Karpas-422 (cell line): ENCODE measurements at regions not wholly inside any gene's neighbourhood (a gene's known extent, or its start where the extent isn't known, plus 50 kb on each side); places are given as distances from the start of the nearest gene placed in this dataset.

Source experiments
- DNase-seq: peaks from one replicate; pipeline ENCODE4 v3.0.0-alpha.2; 2015
- H2AFZ ChIP-seq: fragments of 200-600 bp; sonication (generic); 2 replicates; pipeline ENCODE4 v1.6.1; 2014; ENCODE audit warnings: antibody characterized with exemption, low read length, mixed read lengths
- H3K27ac ChIP-seq: fragments of 200-600 bp; sonication (generic); 2 replicates; pipeline ENCODE4 v1.5.1; 2014; ENCODE audit warnings: mild to moderate bottlenecking, low read length, moderate library complexity
- H3K27me3 ChIP-seq: fragments of 200-600 bp; sonication (generic); 2 replicates; pipeline ENCODE4 v1.6.1; 2014; ENCODE audit warnings: low read length, mixed read lengths
- H3K36me3 ChIP-seq: fragments of 200-600 bp; sonication (generic); 2 replicates; pipeline ENCODE4 v1.6.1; 2014; ENCODE audit warnings: low read length, mixed read lengths; ENCODE audit not compliant: insufficient read depth
- H3K4me1 ChIP-seq: fragments of 200-600 bp; sonication (generic); 2 replicates; pipeline ENCODE4 v1.6.1; 2014; ENCODE audit warnings: mild to moderate bottlenecking, low read length, mixed read lengths
- H3K4me2 ChIP-seq: fragments of 200-600 bp; sonication (generic); 2 replicates; pipeline ENCODE4 v1.6.1; 2014; ENCODE audit warnings: low read length, low read depth, mild to moderate bottlenecking; ENCODE audit not compliant: poor library complexity, severe bottlenecking
- H3K4me3 ChIP-seq: fragments of 200-600 bp; sonication (generic); 2 replicates; pipeline ENCODE4 v1.5.1; 2014; ENCODE audit warnings: mild to moderate bottlenecking, antibody characterized with exemption, low read length, mixed read lengths
- H3K79me2 ChIP-seq: fragments of 200-600 bp; sonication (generic); 2 replicates; pipeline ENCODE4 v1.6.1; 2014; ENCODE audit warnings: mild to moderate bottlenecking, low read length, mixed read lengths
- H3K9ac ChIP-seq: fragments of 200-600 bp; sonication (generic); 2 replicates; pipeline ENCODE4 v1.6.0; 2014; ENCODE audit warnings: low read length
- H3K9me2 ChIP-seq: fragments of 200-600 bp; sonication (generic), shearing (Covaris generic); replicated peaks from 2 replicates; pipeline ENCODE4 v1.6.0; 2014; ENCODE audit warnings: mild to moderate bottlenecking, low read length, moderate library complexity; ENCODE audit not compliant: insufficient read depth
- H3K9me3 ChIP-seq: fragments of 300-700, 200-600 bp; sonication (generic); 2 replicates; pipeline ENCODE4 v1.6.1; 2014; ENCODE audit warnings: low read length, mixed read lengths
- H4K20me1 ChIP-seq: fragments of 200-600 bp; sonication (generic); 2 replicates; pipeline ENCODE4 v1.6.1; 2014; ENCODE audit warnings: mild to moderate bottlenecking, antibody characterized with exemption, low read length, low read depth; ENCODE audit not compliant: insufficient read depth

DNA sequence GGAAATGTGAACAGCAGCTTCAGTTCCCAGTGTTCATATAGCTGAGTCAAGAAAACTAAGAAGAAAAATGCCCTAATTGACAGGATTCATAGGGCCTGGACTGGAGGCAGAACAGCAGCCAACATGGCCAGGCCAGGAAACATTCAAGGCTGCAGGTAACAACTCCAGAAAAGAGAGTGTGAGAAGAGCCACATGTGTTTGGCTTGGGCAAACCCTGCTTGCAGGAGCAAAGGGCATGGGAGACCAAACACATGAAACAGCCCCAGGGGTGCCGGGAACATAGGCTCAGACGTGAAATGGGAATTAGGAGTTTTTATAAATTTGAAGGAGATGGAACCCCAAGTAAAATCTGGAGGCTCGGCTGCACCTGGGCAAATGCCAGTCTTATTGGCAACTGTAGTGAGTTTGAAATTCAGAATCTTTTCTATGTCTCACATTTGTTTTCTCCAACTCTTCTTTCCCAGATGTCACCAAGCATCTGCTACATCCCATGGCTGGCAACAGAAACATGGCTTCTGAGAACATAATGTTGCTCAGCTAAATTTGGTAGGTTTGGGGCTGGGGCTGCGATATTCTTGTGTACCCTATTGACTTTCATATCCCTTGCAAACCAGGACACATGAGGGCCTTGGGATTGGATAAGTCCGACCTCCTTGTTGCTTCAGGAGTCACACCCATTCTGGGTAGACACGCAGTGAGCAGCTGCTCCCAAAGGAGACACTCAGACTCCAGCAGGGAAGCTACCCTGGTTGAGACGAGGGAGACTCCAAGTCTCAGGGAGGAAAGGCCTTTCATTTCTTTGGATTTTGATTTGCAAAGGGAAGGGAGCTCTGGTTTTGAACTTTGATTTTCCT lies 98.9 kb upstream of the CLSTN2 start:
- Histone ChIP-seq H2AFZ (no peak overlapping the region), H3K9me3 (no peaks in the 10 kb centered on the region), H3K4me2 (no peak overlapping the region), H4K20me1 (no peaks in the 10 kb centered on the region), H3K9me2 (no peaks in the 10 kb centered on the region), H3K4me1 (no peaks in the 10 kb centered on the region), H3K27me3 (no peaks in the 10 kb centered on the region), H3K9ac (no peak overlapping the region), H3K27ac (no peak overlapping the region), H3K36me3 (no peaks in the 10 kb centered on the region), H3K79me2 (no peaks in the 10 kb centered on the region), H3K4me3 (no peak overlapping the region)
- no peak for DNase-seq

DNA sequence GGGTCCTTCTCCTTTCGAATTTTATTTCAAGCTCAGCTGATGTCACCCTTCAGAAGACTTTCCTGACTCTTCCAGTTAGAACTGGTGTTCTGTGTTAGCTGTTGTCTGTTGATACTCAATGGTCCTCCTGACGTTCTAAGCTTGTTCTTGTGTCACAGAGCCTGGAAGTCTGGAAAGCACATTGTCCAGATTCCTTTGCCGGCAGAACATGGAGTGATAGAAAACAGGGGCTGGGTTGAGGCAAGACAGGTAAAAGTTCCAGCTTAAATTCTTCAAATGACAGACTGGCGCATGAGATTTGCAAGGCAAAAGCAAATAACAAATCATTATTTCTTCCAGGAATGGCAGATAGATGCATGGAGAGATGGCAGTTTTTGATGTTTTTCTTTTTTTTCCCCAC lies 102.0 kb upstream of the CLSTN2 start:
- H3K36me3 ChIP-seq, result no peaks in the 10 kb centered on the region
- DNase-seq, result no peak
- H3K4me2 ChIP-seq, result no peak overlapping the region
- no peaks in the 10 kb centered on the region for H4K20me1 ChIP-seq
- H3K9ac ChIP-seq, result no peak overlapping the region
- no peaks in the 10 kb centered on the region for H3K4me1 ChIP-seq
- H3K9me3 ChIP-seq, result no peaks in the 10 kb centered on the region
- H3K27me3 ChIP-seq, result no peaks in the 10 kb centered on the region
- no peaks in the 10 kb centered on the region for H3K79me2 ChIP-seq
- no peaks in the 10 kb centered on the region for H3K9me2 ChIP-seq
- no peak overlapping the region for H3K27ac ChIP-seq
- no peak overlapping the region for H2AFZ ChIP-seq
- H3K4me3 ChIP-seq, result no peak overlapping the region

DNA sequence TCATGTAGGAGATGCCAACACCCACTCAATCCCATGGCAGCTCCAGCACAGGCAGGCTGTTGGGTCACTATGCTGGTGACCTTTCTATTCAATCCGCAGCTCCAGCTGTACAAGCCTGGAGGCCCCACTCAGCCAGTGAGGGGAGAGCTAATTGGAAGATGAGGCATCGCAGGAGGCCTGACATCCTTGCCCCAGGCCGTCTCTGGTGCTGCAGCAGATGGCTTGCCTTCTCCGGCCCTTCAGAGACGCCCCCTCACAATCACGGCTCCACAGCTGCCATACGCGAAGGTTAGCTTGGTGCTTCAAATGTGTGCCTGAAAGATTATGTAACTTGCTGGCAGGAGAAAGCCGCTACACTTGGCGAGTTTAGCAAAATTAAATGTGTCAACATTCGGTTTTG lies 104.2 kb upstream of the CLSTN2 start:
- Histone ChIP-seq H3K36me3 (no peaks in the 10 kb centered on the region), H2AFZ (no peak overlapping the region), H3K9me3 (no peaks in the 10 kb centered on the region), H3K27me3 (no peaks in the 10 kb centered on the region), H3K79me2 (no peaks in the 10 kb centered on the region), H3K9me2 (no peaks in the 10 kb centered on the region), H3K9ac (no peak overlapping the region), H4K20me1 (no peaks in the 10 kb centered on the region), H3K4me3 (no peak overlapping the region), H3K27ac (no peak overlapping the region), H3K4me1 (no peaks in the 10 kb centered on the region), H3K4me2 (no peak overlapping the region)
- no peak for DNase-seq

DNA sequence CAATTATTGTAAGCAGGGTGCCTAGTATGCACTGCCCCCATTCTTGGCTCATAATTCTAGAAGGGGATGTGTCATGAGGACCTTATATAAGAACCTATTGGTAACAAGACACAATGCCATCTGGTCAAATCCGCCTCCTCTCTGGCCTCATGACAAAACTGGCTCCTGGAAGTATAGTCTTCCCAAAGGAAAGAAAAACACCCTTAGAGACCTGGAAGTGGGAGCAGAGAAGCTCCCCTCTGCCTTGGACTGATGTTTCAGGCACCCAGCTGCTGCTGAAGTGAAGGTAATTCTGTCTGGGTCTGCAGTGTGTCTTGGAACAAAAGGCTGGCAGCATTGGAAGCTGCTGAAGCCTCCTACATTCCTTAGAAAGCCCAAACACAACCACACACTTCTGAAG lies 107.2 kb upstream of the CLSTN2 start:
- Histone ChIP-seq H3K9ac (no peak overlapping the region), H3K27me3 (no peaks in the 10 kb centered on the region), H3K4me3 (no peak overlapping the region), H2AFZ (no peak overlapping the region), H3K36me3 (no peaks in the 10 kb centered on the region), H3K79me2 (no peaks in the 10 kb centered on the region), H3K27ac (no peak overlapping the region), H3K9me2 (no peaks in the 10 kb centered on the region), H4K20me1 (no peaks in the 10 kb centered on the region), H3K9me3 (no peaks in the 10 kb centered on the region), H3K4me1 (no peaks in the 10 kb centered on the region), H3K4me2 (no peak overlapping the region)
- no peak for DNase-seq

DNA sequence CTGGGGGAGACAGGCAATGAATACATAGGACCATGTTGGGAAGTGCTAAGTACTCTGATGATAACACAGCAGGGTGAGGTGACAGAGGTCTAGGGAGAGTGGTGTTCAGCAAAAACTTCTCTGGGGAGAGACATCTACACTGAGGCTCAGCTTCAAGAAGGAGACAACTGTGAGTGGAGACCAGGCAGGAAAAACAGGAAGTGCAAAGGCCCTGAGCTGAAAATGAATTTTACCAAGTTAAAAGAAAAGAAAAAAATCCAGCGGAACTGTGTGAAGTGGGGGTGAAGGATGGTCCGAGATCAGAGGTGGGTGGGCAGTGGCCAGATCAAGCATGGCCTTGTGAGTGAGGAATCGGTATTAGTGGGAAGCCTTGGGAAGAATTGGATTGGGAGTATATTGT lies 110.1 kb upstream of the CLSTN2 start:
- Histone ChIP-seq H3K9me2 (no peaks in the 10 kb centered on the region), H3K4me2 (no peak overlapping the region), H3K79me2 (no peaks in the 10 kb centered on the region), H3K4me3 (no peak overlapping the region), H3K27ac (no peak overlapping the region), H3K9me3 (no peaks in the 10 kb centered on the region), H3K27me3 (no peaks in the 10 kb centered on the region), H3K36me3 (no peaks in the 10 kb centered on the region), H3K9ac (no peak overlapping the region), H3K4me1 (no peaks in the 10 kb centered on the region), H2AFZ (no peak overlapping the region), H4K20me1 (no peaks in the 10 kb centered on the region)
- DNase-seq, result no peak

DNA sequence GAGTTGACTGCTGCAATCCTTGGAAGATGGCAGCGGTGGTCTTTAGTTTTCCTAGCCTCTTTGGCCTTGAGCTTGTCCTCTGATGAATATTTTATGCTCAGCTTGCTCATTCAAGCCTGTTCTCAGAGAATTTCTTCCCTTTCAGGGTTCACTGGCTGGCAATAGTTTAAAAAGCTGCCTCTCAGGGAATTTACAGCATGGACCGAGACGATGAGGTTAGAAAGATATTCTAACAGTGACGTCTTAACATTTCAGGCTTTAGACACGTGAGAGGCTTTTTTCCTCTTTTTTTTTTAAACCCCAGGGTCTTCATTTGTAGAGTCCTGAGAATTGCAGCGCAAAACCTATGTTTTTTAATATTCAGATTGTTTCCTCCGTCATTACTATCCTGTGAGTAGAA lies 120.3 kb upstream of the CLSTN2 start:
- H3K4me3 ChIP-seq, result no peak overlapping the region
- no peak for DNase-seq
- no peaks in the 10 kb centered on the region for H3K9me2 ChIP-seq
- no peaks in the 10 kb centered on the region for H3K27me3 ChIP-seq
- H3K9ac ChIP-seq, result no peak overlapping the region
- no peak overlapping the region for H2AFZ ChIP-seq
- H3K9me3 ChIP-seq, result no peaks in the 10 kb centered on the region
- H3K27ac ChIP-seq, result no peak overlapping the region
- H3K4me1 ChIP-seq, result no peaks in the 10 kb centered on the region
- no peaks in the 10 kb centered on the region for H3K36me3 ChIP-seq
- no peaks in the 10 kb centered on the region for H4K20me1 ChIP-seq
- H3K79me2 ChIP-seq, result no peaks in the 10 kb centered on the region
- no peak overlapping the region for H3K4me2 ChIP-seq

DNA sequence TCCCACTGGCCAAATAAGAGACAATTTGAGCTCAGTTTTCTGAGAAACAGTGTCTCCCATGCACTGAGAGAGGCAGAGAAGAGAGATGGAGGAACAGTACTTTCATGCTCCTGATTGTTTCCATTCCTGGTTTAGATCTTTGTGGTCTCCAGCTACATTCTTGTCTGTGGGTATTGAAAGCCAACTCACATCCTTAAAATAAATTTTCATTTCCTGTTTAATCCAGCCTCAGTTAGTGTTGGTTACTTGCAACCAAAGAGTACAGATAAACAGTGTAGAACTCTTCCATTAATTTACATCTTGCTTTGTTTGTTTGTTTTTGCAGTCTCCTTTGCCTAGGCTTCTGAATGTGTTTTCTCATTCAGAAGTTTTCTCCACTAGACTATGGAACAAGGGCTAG lies 123.7 kb upstream of the CLSTN2 start:
- Histone ChIP-seq H3K36me3 (no peaks in the 10 kb centered on the region), H3K9ac (no peak overlapping the region), H3K4me3 (no peak overlapping the region), H3K79me2 (no peaks in the 10 kb centered on the region), H3K9me3 (no peaks in the 10 kb centered on the region), H3K4me2 (no peak overlapping the region), H4K20me1 (no peaks in the 10 kb centered on the region), H3K9me2 (no peaks in the 10 kb centered on the region), H3K27me3 (no peaks in the 10 kb centered on the region), H3K4me1 (no peaks in the 10 kb centered on the region), H2AFZ (no peak overlapping the region), H3K27ac (no peak overlapping the region)
- DNase-seq, result no peak

DNA sequence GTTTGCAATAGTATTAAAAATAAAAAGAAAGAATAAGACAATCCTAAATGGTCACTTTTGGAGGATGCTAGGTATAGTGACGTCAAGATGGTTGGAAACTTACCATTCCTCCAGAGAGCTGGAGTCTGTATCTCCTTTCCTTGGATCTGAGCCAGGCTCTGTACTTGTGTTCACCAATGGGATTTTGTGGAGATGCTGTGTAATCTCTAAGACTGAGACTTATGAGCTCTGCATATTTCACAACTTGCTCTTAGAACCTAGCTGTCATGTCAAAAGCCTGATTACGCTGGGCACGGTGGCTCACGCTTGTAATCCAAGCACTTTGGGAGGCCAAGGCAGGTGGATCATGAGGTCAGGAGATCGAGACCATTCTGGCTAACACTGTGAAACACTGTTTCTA lies 126.8 kb upstream of the CLSTN2 start:
- H3K4me2 ChIP-seq, result no peak overlapping the region
- no peak overlapping the region for H2AFZ ChIP-seq
- no peak for DNase-seq
- H4K20me1 ChIP-seq, result no peaks in the 10 kb centered on the region
- no peak overlapping the region for H3K4me3 ChIP-seq
- H3K9me2 ChIP-seq, result no peaks in the 10 kb centered on the region
- no peaks in the 10 kb centered on the region for H3K9me3 ChIP-seq
- no peaks in the 10 kb centered on the region for H3K36me3 ChIP-seq
- no peaks in the 10 kb centered on the region for H3K4me1 ChIP-seq
- H3K27me3 ChIP-seq, result no peaks in the 10 kb centered on the region
- H3K9ac ChIP-seq, result no peak overlapping the region
- no peaks in the 10 kb centered on the region for H3K79me2 ChIP-seq
- H3K27ac ChIP-seq, result no peak overlapping the region
